H9 (cell line): ENCODE measurements at regions not wholly inside any gene's neighbourhood (a gene's known extent, or its start where the extent isn't known, plus 50 kb on each side); places are given as distances from the start of the nearest gene placed in this dataset.
A peak's percentile ranks its signal among the peaks of the same experiment; 100 is the strongest.

Source experiments
- DNase-seq: peaks from one replicate; pipeline ENCODE4 v3.0.0-alpha.2; 2017
- H2AFZ ChIP-seq: one replicate; pipeline ENCODE4 v1.6.1; 2013; ENCODE audit warnings: mild to moderate bottlenecking, low read length, control low read depth, moderate library complexity
- H2AK5ac ChIP-seq: 2 replicates; pipeline ENCODE4 v1.6.1; 2013; ENCODE audit warnings: low read length, control low read depth, mixed read lengths; ENCODE audit not compliant: insufficient read length
- H2BK120ac ChIP-seq: one replicate; pipeline ENCODE4 v1.6.1; 2013; ENCODE audit warnings: low read depth, mild to moderate bottlenecking, low read length, control low read depth, inconsistent platforms; ENCODE audit not compliant: poor library complexity, severe bottlenecking
- H2BK12ac ChIP-seq: 2 replicates; pipeline ENCODE4 v1.6.1; 2013; ENCODE audit warnings: low read length, control low read depth, mixed read lengths, low read depth; ENCODE audit not compliant: insufficient read length
- H2BK15ac ChIP-seq: 2 replicates; pipeline ENCODE4 v1.6.1; 2013; ENCODE audit warnings: low read depth, low read length, control low read depth
- H2BK20ac ChIP-seq: one replicate; pipeline ENCODE4 v1.6.1; 2013; ENCODE audit warnings: low read depth, mild to moderate bottlenecking, low read length, control low read depth, inconsistent platforms; ENCODE audit not compliant: poor library complexity, severe bottlenecking
- H2BK5ac ChIP-seq: 2 replicates; pipeline ENCODE4 v1.6.1; 2013; ENCODE audit warnings: low read length, control low read depth, mixed read lengths; ENCODE audit not compliant: insufficient read length
- H3K14ac ChIP-seq: 2 replicates; pipeline ENCODE4 v1.6.1; 2013; ENCODE audit warnings: low read length, control low read depth; ENCODE audit not compliant: insufficient read depth
- H3K18ac ChIP-seq: 2 replicates; pipeline ENCODE4 v1.6.1; 2013; ENCODE audit warnings: low read depth, mild to moderate bottlenecking, mixed read lengths, low read length, control low read depth; ENCODE audit not compliant: insufficient read length
- H3K23ac ChIP-seq: 2 replicates; pipeline ENCODE4 v1.6.1; 2013; ENCODE audit warnings: low read length, control low read depth, mixed read lengths, low read depth; ENCODE audit not compliant: insufficient read length
- H3K23me2 ChIP-seq: 2 replicates; pipeline ENCODE4 v1.6.1; 2013; ENCODE audit warnings: low read depth, mild to moderate bottlenecking, mixed read lengths, low read length, control low read depth; ENCODE audit not compliant: insufficient read length, poor library complexity, severe bottlenecking
- H3K27ac ChIP-seq: 2 replicates; pipeline ENCODE4 v1.5.1; 2013; ENCODE audit warnings: low read length, control low read depth, mixed read lengths, low read depth; ENCODE audit not compliant: insufficient read length
- H3K27me3 ChIP-seq: 2 replicates; pipeline ENCODE4 v1.6.1; 2013; ENCODE audit warnings: low read length, control low read depth, inconsistent platforms; ENCODE audit not compliant: insufficient read depth
- H3K4ac ChIP-seq: 2 replicates; pipeline ENCODE4 v1.6.1; 2013; ENCODE audit warnings: low read depth, mild to moderate bottlenecking, control low read depth, inconsistent platforms, low read length, moderate library complexity
- H3K4me1 ChIP-seq: 2 replicates; pipeline ENCODE4 v1.6.1; 2013; ENCODE audit warnings: low read length, control low read depth, inconsistent platforms; ENCODE audit not compliant: insufficient read depth
- H3K4me2 ChIP-seq: 2 replicates; pipeline ENCODE4 v1.6.1; 2013; ENCODE audit warnings: low read length, control low read depth, mixed read lengths; ENCODE audit not compliant: insufficient read length, insufficient read depth
- H3K56ac ChIP-seq: 2 replicates; pipeline ENCODE4 v1.6.1; 2013; ENCODE audit warnings: low read depth, mild to moderate bottlenecking, mixed read lengths, low read length, control low read depth; ENCODE audit not compliant: insufficient read length
- H3K79me1 ChIP-seq: 2 replicates; pipeline ENCODE4 v1.6.1; 2013; ENCODE audit warnings: low read depth, mild to moderate bottlenecking, moderate library complexity, low read length, control low read depth, inconsistent platforms; ENCODE audit not compliant: insufficient read depth, poor library complexity, severe bottlenecking
- H3K79me2 ChIP-seq: 2 replicates; pipeline ENCODE4 v1.6.1; 2013; ENCODE audit warnings: low read length, control low read depth, inconsistent platforms; ENCODE audit not compliant: insufficient read depth
- H3K9ac ChIP-seq: 2 replicates; pipeline ENCODE4 v1.6.1; 2013; ENCODE audit warnings: low read length, control low read depth, mixed read lengths; ENCODE audit not compliant: insufficient read length; ENCODE audit errors: extremely low read depth
- H3K9me3 ChIP-seq: one replicate; pipeline ENCODE4 v1.6.1; 2013; ENCODE audit warnings: low read depth, low read length, inconsistent platforms; ENCODE audit not compliant: control insufficient read depth
- H3T11ph ChIP-seq: one replicate; pipeline ENCODE4 v1.6.1; 2013; ENCODE audit warnings: mild to moderate bottlenecking, low read length, control low read depth, inconsistent platforms
- H4K20me1 ChIP-seq: one replicate; pipeline ENCODE4 v1.6.1; 2013; ENCODE audit not compliant: control insufficient read depth, insufficient read length, insufficient read depth
- H4K5ac ChIP-seq: 2 replicates; pipeline ENCODE4 v1.6.1; 2013; ENCODE audit warnings: low read depth, mild to moderate bottlenecking, mixed read lengths, low read length, control low read depth; ENCODE audit not compliant: insufficient read length
- H4K8ac ChIP-seq: replicated peaks from 2 replicates; pipeline ENCODE4 v1.6.1; 2013; ENCODE audit warnings: low read length, control low read depth, mixed read lengths, low read depth; ENCODE audit not compliant: insufficient read length
- H4K91ac ChIP-seq: 2 replicates; pipeline ENCODE4 v1.6.1; 2013; ENCODE audit warnings: low read depth, mild to moderate bottlenecking, moderate library complexity, mixed read lengths, low read length, control low read depth; ENCODE audit not compliant: insufficient read length
- H3K27ac Mint-ChIP-seq, 3 experiments: 2 replicates in 2 of 3; 3 replicates in 1 of 3; pipeline ENCODE4 v1.8.0; 2020 to 2021; ENCODE audit warnings: mixed read lengths in 3 of 3, mild to moderate bottlenecking in 1 of 3, moderate library complexity in 1 of 3
- H3K27me3 Mint-ChIP-seq: 2 replicates; pipeline ENCODE4 v1.8.0; 2021; ENCODE audit warnings: low read depth, mild to moderate bottlenecking, moderate library complexity, mixed read lengths
- H3K36me3 Mint-ChIP-seq, 3 experiments: 2 replicates in 2 of 3; 3 replicates in 1 of 3; pipeline ENCODE4 v1.8.0; 2020 to 2021; ENCODE audit warnings: low read depth in 3 of 3, mixed read lengths in 3 of 3; ENCODE audit not compliant: insufficient read depth in 1 of 3
- H3K4me1 Mint-ChIP-seq, 2 experiments: 2 replicates each; pipeline ENCODE4 v1.8.0; 2020; ENCODE audit warnings: mixed read lengths in 2 of 2
- H3K4me3 Mint-ChIP-seq, 2 experiments: 2 replicates in 1 of 2; 3 replicates in 1 of 2; pipeline ENCODE4 v1.8.0; 2020 to 2021; ENCODE audit warnings: mild to moderate bottlenecking in 2 of 2, mixed read lengths in 2 of 2, moderate library complexity in 1 of 2
- H3K9me3 Mint-ChIP-seq, 2 experiments: 2 replicates in 1 of 2; 3 replicates in 1 of 2; pipeline ENCODE4 v1.8.0; 2020; ENCODE audit warnings: mild to moderate bottlenecking in 2 of 2, mixed read lengths in 2 of 2, moderate library complexity in 1 of 2
- WGBS: extraction: QIAGEN DNeasy Blood & Tissue Kit; methylation state at CpG from one replicate; pipeline ENCODE4 v1.1.7; 2013; ENCODE audit warnings: missing lambda C conversion rate, low lambda C conversion rate, mixed read lengths; ENCODE audit not compliant: insufficient read length; ENCODE audit errors: extremely low coverage; 5-methylcytosine and 5-hydroxymethylcytosine counted together
- TF ChIP-seq, protein P1 (sequence below): fragments of 200-600 bp; sonication (generic); conservative IDR thresholded peaks from 3 replicates; pipeline ENCODE4 v1.8.0; 2021; ENCODE audit warnings: antibody characterized with exemption, mild to moderate bottlenecking

GRCh38 chr14:99079061-99079727 is 192.8 kb downstream of the BCL11B start:
- no peak overlapping the region for H3K4me3 Mint-ChIP-seq
- H3K4me1 Mint-ChIP-seq = no peaks in the 10 kb centered on the region
- Histone ChIP-seq H3K56ac (no peak overlapping the region), H2BK5ac (no peak overlapping the region), H3K9me3 (no peaks in the 10 kb centered on the region), H3K23ac (no peak overlapping the region), H4K5ac (no peak overlapping the region), H2AK5ac (no peak overlapping the region), H3K27me3 (no peaks in the 10 kb centered on the region), H2BK15ac (no peak overlapping the region), H3K4me2 (no peak overlapping the region), H3K27ac (no peak overlapping the region), H2AFZ (no peak overlapping the region), H4K91ac (no peak overlapping the region), H3T11ph (no peak overlapping the region), H4K8ac (no peak overlapping the region), H3K79me1 (no peaks in the 10 kb centered on the region), H3K23me2 (no peaks in the 10 kb centered on the region), H4K20me1 (no peaks in the 10 kb centered on the region), H3K4ac (no peak overlapping the region), H3K14ac (no peak overlapping the region), H2BK12ac (no peak overlapping the region), H2BK20ac (no peak overlapping the region), H3K79me2 (no peaks in the 10 kb centered on the region), H3K18ac (no peak overlapping the region), H2BK120ac (no peak overlapping the region), H3K9ac (no peak overlapping the region), H3K4me1 (no peaks in the 10 kb centered on the region; the same call in 1 of the 2 replicates)
- no peaks in the 10 kb centered on the region for H3K36me3 Mint-ChIP-seq
- peaks cover 0 to 18% of the 10 kb centered on the region in 2 experiments for H3K9me3 Mint-ChIP-seq
- WGBS = no CpG with 5 or more reads among the region's 9 CpGs
- TF ChIP-seq, protein P1, sequence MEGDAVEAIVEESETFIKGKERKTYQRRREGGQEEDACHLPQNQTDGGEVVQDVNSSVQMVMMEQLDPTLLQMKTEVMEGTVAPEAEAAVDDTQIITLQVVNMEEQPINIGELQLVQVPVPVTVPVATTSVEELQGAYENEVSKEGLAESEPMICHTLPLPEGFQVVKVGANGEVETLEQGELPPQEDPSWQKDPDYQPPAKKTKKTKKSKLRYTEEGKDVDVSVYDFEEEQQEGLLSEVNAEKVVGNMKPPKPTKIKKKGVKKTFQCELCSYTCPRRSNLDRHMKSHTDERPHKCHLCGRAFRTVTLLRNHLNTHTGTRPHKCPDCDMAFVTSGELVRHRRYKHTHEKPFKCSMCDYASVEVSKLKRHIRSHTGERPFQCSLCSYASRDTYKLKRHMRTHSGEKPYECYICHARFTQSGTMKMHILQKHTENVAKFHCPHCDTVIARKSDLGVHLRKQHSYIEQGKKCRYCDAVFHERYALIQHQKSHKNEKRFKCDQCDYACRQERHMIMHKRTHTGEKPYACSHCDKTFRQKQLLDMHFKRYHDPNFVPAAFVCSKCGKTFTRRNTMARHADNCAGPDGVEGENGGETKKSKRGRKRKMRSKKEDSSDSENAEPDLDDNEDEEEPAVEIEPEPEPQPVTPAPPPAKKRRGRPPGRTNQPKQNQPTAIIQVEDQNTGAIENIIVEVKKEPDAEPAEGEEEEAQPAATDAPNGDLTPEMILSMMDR = no peak
- H3K27me3 Mint-ChIP-seq = no peaks in the 10 kb centered on the region
- H3K27ac Mint-ChIP-seq = no peak overlapping the region
- DNase-seq = peak; percentile 12
